WTC11 (cell line): ENCODE measurements at regions not wholly inside any gene's neighbourhood (a gene's known extent, or its start where the extent isn't known, plus 50 kb on each side); places are given as distances from the start of the nearest gene placed in this dataset.

ENCODE experiments used
- ATAC-seq: fragments of 200-7000 bp; cut with Tn5 transposase; 2 replicates; pipeline ENCODE4 v1.10.0; 2021; ENCODE audit warnings: mild to moderate bottlenecking, moderate library complexity
- CTCF ChIA-PET: fragments of 300-600 bp; sonication (Branson Sonifier 250); formaldehyde crosslinking; loops from one replicate; lab custom pipeline; 2021; ENCODE audit warnings: antibody characterized with exemption; lab: Charles Lee
- POLR2A ChIA-PET: fragments of 350-600 bp; sonication (Branson Sonifier 250); formaldehyde crosslinking; loops from one replicate; lab custom pipeline; 2021; ENCODE audit warnings: antibody characterized with exemption; lab: Charles Lee
- DNase-seq: peaks from one replicate; pipeline ENCODE4 v3.0.0; 2021; ENCODE audit warnings: low spot score
- H3K27ac Mint-ChIP-seq: 2 replicates; pipeline ENCODE4 v1.8.0; 2021; ENCODE audit warnings: mixed read lengths
- H3K27me3 Mint-ChIP-seq: 2 replicates; pipeline ENCODE4 v1.8.0; 2021; ENCODE audit warnings: low read depth, mild to moderate bottlenecking, moderate library complexity, mixed read lengths
- H3K36me3 Mint-ChIP-seq: 2 replicates; pipeline ENCODE4 v1.8.0; 2021; ENCODE audit warnings: mixed read lengths
- H3K4me1 Mint-ChIP-seq: 2 replicates; pipeline ENCODE4 v1.8.0; 2022; ENCODE audit warnings: mixed read lengths
- H3K4me3 Mint-ChIP-seq: 2 replicates; pipeline ENCODE4 v1.8.0; 2021; ENCODE audit warnings: mild to moderate bottlenecking, moderate library complexity, mixed read lengths
- H3K9me3 Mint-ChIP-seq: 2 replicates; pipeline ENCODE4 v1.8.0; 2021; ENCODE audit warnings: mixed read lengths
- CBFB ChIP-seq: sonication (generic); formaldehyde crosslinking; IDR thresholded peaks from 2 replicates; pipeline ENCODE4 v1.8.1; 2022; ENCODE audit warnings: mild to moderate bottlenecking, low read depth, missing genetic modification reagents
- CREM ChIP-seq: sonication (generic); formaldehyde crosslinking; IDR thresholded peaks from 2 replicates; pipeline ENCODE4 v1.8.1; 2022; ENCODE audit warnings: mild to moderate bottlenecking, missing genetic modification reagents, moderate library complexity
- EMX1 ChIP-seq: fragments of 250-450 bp; sonication (Bioruptor Pico); IDR thresholded peaks from 2 replicates; pipeline ENCODE4 v1.8.0; 2021; ENCODE audit warnings: mild to moderate bottlenecking
- HMGA2 ChIP-seq: fragments of 250-450 bp; sonication (Bioruptor Pico); IDR thresholded peaks from 2 replicates; pipeline ENCODE4 v1.4.0; 2021; ENCODE audit warnings: mild to moderate bottlenecking, moderate library complexity
- IRF2 ChIP-seq: sonication (generic); formaldehyde crosslinking; IDR thresholded peaks from 2 replicates; pipeline ENCODE4 v1.8.0; 2022; ENCODE audit warnings: low read depth, missing genetic modification reagents, borderline replicate concordance
- JAZF1 ChIP-seq: fragments of 250-450 bp; sonication (Bioruptor Pico); IDR thresholded peaks from 2 replicates; pipeline ENCODE4 v1.9.0; 2021; ENCODE audit warnings: moderate library complexity, mild to moderate bottlenecking, inconsistent platforms
- JUN ChIP-seq: sonication (generic); formaldehyde crosslinking; IDR thresholded peaks from 2 replicates; pipeline ENCODE4 v1.8.0; 2023; ENCODE audit warnings: mild to moderate bottlenecking, missing genetic modification reagents
- NFE2L1 ChIP-seq: sonication (generic); formaldehyde crosslinking; IDR thresholded peaks from 2 replicates; pipeline ENCODE4 v1.8.1; 2023; ENCODE audit warnings: missing genetic modification reagents
- NR1H2 ChIP-seq: sonication (generic); formaldehyde crosslinking; IDR thresholded peaks from 2 replicates; pipeline ENCODE4 v1.9.0; 2021; ENCODE audit warnings: mild to moderate bottlenecking, moderate library complexity, missing genetic modification reagents
- RELA ChIP-seq: sonication (generic); formaldehyde crosslinking; IDR thresholded peaks from 2 replicates; pipeline ENCODE4 v1.8.1; 2022; ENCODE audit warnings: missing genetic modification reagents, mild to moderate bottlenecking, borderline replicate concordance
- SOX15 ChIP-seq: fragments of 250-450 bp; sonication (Bioruptor Pico); IDR thresholded peaks from 2 replicates; pipeline ENCODE4 v1.9.0; 2021; ENCODE audit warnings: mild to moderate bottlenecking
- TP53 ChIP-seq: sonication (generic); formaldehyde crosslinking; IDR thresholded peaks from 2 replicates; pipeline ENCODE4 v1.8.1; 2023; ENCODE audit warnings: mild to moderate bottlenecking, missing genetic modification reagents
- ZNF138 ChIP-seq: sonication (generic); formaldehyde crosslinking; conservative IDR thresholded peaks from 2 replicates; pipeline ENCODE4 v1.8.1; 2022; ENCODE audit warnings: mild to moderate bottlenecking, moderate library complexity, missing genetic modification reagents
- ZNF219 ChIP-seq: sonication (generic); formaldehyde crosslinking; IDR thresholded peaks from 2 replicates; pipeline ENCODE4 v1.8.0; 2023; ENCODE audit warnings: missing genetic modification reagents, mild to moderate bottlenecking, borderline replicate concordance
- ZNF317 ChIP-seq: sonication (generic); formaldehyde crosslinking; IDR thresholded peaks from 2 replicates; pipeline ENCODE4 v1.8.1; 2023; ENCODE audit warnings: low read depth, mild to moderate bottlenecking, moderate library complexity, missing genetic modification reagents, borderline replicate concordance
- ZNF416 ChIP-seq: fragments of 250-450 bp; sonication (Bioruptor Pico); IDR thresholded peaks from 2 replicates; pipeline ENCODE4 v1.9.0; 2021; ENCODE audit warnings: mild to moderate bottlenecking, inconsistent platforms
- ZNF423 ChIP-seq: fragments of 250-450 bp; sonication (Bioruptor Pico); IDR thresholded peaks from 2 replicates; pipeline ENCODE4 v2.1.2; 2022; ENCODE audit warnings: mild to moderate bottlenecking, moderate library complexity
- TF ChIP-seq, protein P1 (sequence below): sonication (generic); formaldehyde crosslinking; IDR thresholded peaks from 2 replicates; pipeline ENCODE4 v1.8.1; 2023; ENCODE audit warnings: mild to moderate bottlenecking, moderate library complexity, missing genetic modification reagents
- TF ChIP-seq, protein P2 (sequence below): sonication (generic); formaldehyde crosslinking; IDR thresholded peaks from 2 replicates; pipeline ENCODE4 v1.8.1; 2023; ENCODE audit warnings: mild to moderate bottlenecking, missing genetic modification reagents, borderline replicate concordance
- TF ChIP-seq, protein P3 (sequence below): sonication (generic); formaldehyde crosslinking; IDR thresholded peaks from 2 replicates; pipeline ENCODE4 v1.8.0; 2022; ENCODE audit warnings: mild to moderate bottlenecking, missing genetic modification reagents
- TF ChIP-seq, protein P4 (sequence below): fragments of 250-450 bp; sonication (Bioruptor Pico); IDR thresholded peaks from 2 replicates; pipeline ENCODE4 v2.1.2; 2022; ENCODE audit warnings: mild to moderate bottlenecking, moderate library complexity
- TF ChIP-seq, protein P5 (sequence below): sonication (generic); formaldehyde crosslinking; IDR thresholded peaks from 2 replicates; pipeline ENCODE4 v1.8.1; 2023; ENCODE audit warnings: mild to moderate bottlenecking, missing genetic modification reagents, moderate library complexity
- TF ChIP-seq, protein P6 (sequence below): fragments of 250-450 bp; sonication (Bioruptor Pico); conservative IDR thresholded peaks from 2 replicates; pipeline ENCODE4 v1.9.0; 2021; ENCODE audit warnings: mild to moderate bottlenecking
- TF ChIP-seq, protein P7 (sequence below): fragments of 250-450 bp; sonication (Bioruptor Pico); IDR thresholded peaks from 2 replicates; pipeline ENCODE4 v1.9.0; 2021; ENCODE audit warnings: mild to moderate bottlenecking
- TF ChIP-seq, protein P8 (sequence below): fragments of 250-450 bp; sonication (Bioruptor Pico); IDR thresholded peaks from 2 replicates; pipeline ENCODE4 v1.8.0; 2021; ENCODE audit warnings: mild to moderate bottlenecking

DNA sequence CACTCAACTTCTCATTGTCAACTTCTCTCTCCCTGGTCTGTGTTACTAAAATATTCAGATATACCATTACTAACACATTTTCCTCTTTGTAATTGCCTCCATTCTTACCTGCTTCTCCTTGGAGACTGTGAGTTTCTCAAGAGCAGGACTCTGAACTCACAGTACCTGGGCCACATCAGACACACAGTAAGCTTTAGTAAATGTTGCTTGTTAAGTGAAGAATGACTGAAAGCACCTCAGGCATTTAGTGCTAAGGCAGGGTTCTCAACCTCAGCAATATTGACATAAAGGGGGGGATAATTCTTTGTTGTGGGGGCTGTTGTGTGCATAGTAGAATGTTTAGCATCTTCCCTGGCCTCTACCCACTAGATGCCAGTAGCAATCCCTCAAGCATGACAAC is 72.0 kb upstream of the RAB11FIP2 start (continued):
- TF ChIP-seq, protein P1, sequence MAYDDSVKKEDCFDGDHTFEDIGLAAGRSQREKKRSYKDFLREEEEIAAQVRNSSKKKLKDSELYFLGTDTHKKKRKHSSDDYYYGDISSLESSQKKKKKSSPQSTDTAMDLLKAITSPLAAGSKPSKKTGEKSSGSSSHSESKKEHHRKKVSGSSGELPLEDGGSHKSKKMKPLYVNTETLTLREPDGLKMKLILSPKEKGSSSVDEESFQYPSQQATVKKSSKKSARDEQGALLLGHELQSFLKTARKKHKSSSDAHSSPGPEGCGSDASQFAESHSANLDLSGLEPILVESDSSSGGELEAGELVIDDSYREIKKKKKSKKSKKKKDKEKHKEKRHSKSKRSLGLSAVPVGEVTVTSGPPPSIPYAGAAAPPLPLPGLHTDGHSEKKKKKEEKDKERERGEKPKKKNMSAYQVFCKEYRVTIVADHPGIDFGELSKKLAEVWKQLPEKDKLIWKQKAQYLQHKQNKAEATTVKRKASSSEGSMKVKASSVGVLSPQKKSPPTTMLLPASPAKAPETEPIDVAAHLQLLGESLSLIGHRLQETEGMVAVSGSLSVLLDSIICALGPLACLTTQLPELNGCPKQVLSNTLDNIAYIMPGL (CRISPR knock-in tag) = no peak
- no peak for TF ChIP-seq ZNF423 (CRISPR knock-in tag)
- no peak for TF ChIP-seq IRF2 (CRISPR knock-in tag)
- no peak for TF ChIP-seq CREM (CRISPR knock-in tag)
- no peak for TF ChIP-seq NFE2L1 (CRISPR knock-in tag)
- TF ChIP-seq, protein P2, sequence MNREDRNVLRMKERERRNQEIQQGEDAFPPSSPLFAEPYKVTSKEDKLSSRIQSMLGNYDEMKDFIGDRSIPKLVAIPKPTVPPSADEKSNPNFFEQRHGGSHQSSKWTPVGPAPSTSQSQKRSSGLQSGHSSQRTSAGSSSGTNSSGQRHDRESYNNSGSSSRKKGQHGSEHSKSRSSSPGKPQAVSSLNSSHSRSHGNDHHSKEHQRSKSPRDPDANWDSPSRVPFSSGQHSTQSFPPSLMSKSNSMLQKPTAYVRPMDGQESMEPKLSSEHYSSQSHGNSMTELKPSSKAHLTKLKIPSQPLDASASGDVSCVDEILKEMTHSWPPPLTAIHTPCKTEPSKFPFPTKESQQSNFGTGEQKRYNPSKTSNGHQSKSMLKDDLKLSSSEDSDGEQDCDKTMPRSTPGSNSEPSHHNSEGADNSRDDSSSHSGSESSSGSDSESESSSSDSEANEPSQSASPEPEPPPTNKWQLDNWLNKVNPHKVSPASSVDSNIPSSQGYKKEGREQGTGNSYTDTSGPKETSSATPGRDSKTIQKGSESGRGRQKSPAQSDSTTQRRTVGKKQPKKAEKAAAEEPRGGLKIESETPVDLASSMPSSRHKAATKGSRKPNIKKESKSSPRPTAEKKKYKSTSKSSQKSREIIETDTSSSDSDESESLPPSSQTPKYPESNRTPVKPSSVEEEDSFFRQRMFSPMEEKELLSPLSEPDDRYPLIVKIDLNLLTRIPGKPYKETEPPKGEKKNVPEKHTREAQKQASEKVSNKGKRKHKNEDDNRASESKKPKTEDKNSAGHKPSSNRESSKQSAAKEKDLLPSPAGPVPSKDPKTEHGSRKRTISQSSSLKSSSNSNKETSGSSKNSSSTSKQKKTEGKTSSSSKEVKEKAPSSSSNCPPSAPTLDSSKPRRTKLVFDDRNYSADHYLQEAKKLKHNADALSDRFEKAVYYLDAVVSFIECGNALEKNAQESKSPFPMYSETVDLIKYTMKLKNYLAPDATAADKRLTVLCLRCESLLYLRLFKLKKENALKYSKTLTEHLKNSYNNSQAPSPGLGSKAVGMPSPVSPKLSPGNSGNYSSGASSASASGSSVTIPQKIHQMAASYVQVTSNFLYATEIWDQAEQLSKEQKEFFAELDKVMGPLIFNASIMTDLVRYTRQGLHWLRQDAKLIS = no peak
- no peak for TF ChIP-seq EMX1 (CRISPR knock-in tag)
- TF ChIP-seq ZNF138 (CRISPR knock-in tag) = no peak
- TF ChIP-seq SOX15 (CRISPR knock-in tag) = no peak
- TF ChIP-seq, protein P3, sequence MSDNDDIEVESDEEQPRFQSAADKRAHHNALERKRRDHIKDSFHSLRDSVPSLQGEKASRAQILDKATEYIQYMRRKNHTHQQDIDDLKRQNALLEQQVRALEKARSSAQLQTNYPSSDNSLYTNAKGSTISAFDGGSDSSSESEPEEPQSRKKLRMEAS (CRISPR knock-in tag) = no peak
- no peak for TF ChIP-seq ZNF219 (CRISPR knock-in tag)
- TF ChIP-seq TP53 = no peak
- TF ChIP-seq ZNF317 (CRISPR knock-in tag) = no peak

DNA sequence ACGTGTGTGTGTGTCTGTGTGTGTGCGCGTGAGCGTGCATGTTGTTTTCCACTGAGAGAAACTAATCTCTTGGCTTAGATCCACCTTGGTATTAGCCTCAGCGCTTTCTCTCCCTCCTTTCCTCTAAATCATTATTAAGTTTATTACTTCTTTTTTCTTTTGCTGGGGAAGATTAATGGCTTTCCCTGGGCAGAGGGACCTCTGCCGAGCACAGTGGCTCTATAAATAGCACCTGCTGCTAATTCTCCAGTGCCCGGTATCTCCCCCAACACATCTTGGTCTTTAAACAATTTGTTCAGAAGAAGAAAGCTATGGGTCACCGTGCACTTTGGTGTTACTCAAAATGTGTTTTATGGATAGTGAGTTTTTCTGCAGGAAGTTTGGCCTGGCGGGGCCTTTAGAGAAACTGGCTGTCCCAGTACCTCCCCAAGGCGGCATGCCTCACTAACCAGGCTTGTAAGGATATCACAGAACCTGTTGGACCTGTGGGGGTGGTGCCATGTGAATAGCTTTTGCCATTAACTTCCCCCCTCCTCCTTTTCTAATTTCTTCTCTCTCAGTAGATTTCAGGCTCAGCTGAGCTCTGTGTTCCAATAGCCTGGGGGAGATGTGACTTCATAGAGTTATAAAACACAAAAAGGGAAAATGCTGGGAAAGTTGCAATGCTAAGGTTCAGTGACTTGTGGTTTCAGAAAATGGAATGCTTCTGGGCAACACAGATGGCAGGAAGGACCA is 70.1 kb upstream of the RAB11FIP2 start:
- no peak overlapping the region for H3K27ac Mint-ChIP-seq
- peaks cover 10% of the 10 kb centered on the region for H3K4me1 Mint-ChIP-seq
- no peaks in the 10 kb centered on the region for H3K27me3 Mint-ChIP-seq
- DNase-seq = no peak
- POLR2A ChIA-PET = no interaction called here
- H3K9me3 Mint-ChIP-seq = no peaks in the 10 kb centered on the region
- CTCF ChIA-PET = no interaction called here
- no peaks in the 10 kb centered on the region for H3K36me3 Mint-ChIP-seq
- no peak overlapping the region for H3K4me3 Mint-ChIP-seq
- no peak for ATAC-seq
- TF ChIP-seq ZNF416 (CRISPR knock-in tag) (no peak), NR1H2 (CRISPR knock-in tag) (no peak), CBFB (CRISPR knock-in tag) (no peak), JUN (no peak), JAZF1 (CRISPR knock-in tag) (no peak), NFE2L1 (CRISPR knock-in tag) (no peak), HMGA2 (CRISPR knock-in tag) (no peak), RELA (CRISPR knock-in tag) (no peak)
- TF ChIP-seq, protein P4, sequence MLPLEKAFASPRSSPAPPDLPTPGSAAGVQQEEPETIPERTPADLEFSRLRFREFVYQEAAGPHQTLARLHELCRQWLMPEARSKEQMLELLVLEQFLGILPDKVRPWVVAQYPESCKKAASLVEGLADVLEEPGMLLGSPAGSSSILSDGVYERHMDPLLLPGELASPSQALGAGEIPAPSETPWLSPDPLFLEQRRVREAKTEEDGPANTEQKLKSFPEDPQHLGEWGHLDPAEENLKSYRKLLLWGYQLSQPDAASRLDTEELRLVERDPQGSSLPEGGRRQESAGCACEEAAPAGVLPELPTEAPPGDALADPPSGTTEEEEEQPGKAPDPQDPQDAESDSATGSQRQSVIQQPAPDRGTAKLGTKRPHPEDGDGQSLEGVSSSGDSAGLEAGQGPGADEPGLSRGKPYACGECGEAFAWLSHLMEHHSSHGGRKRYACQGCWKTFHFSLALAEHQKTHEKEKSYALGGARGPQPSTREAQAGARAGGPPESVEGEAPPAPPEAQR (CRISPR knock-in tag) = no peak
- TF ChIP-seq, protein P5, sequence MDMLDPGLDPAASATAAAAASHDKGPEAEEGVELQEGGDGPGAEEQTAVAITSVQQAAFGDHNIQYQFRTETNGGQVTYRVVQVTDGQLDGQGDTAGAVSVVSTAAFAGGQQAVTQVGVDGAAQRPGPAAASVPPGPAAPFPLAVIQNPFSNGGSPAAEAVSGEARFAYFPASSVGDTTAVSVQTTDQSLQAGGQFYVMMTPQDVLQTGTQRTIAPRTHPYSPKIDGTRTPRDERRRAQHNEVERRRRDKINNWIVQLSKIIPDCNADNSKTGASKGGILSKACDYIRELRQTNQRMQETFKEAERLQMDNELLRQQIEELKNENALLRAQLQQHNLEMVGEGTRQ (CRISPR knock-in tag) = no peak
- TF ChIP-seq, protein P6, sequence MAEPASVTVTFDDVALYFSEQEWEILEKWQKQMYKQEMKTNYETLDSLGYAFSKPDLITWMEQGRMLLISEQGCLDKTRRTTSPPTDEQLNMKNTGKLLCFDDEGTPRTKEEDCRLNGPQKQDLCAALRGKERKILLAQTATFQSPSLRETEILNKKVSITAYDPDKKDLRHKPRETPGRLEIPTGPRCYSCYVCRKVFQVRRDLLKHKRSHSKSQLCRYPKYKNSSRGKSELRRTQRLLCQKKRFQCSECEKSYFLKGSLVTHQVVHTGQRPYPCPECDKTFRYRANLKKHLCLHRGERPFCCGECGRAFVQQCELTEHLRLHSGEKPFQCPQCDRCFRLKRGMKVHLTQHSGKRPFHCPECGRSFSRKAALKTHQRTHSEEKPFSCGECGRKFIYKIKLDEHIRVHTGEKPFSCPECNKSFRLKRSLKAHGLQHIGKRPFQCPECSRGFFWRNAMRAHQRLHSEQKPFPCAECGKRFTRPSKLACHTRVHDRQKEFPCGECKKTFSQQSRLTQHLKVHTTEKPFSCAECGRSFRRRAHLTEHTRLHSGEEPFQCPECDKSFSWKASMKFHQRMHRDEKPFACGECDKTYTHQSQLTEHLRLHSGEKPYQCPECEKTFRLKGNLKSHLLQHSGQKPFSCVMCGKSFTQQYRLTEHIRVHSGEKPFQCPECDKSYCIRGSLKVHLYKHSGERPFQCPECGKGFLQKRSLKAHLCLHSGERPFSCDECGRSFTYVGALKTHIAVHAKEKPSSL (CRISPR knock-in tag) = no peak
- TF ChIP-seq, protein P7, sequence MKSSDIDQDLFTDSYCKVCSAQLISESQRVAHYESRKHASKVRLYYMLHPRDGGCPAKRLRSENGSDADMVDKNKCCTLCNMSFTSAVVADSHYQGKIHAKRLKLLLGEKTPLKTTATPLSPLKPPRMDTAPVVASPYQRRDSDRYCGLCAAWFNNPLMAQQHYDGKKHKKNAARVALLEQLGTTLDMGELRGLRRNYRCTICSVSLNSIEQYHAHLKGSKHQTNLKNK (CRISPR knock-in tag) = no peak
- TF ChIP-seq, protein P3 (CRISPR knock-in tag) = no peak
- TF ChIP-seq, protein P8, sequence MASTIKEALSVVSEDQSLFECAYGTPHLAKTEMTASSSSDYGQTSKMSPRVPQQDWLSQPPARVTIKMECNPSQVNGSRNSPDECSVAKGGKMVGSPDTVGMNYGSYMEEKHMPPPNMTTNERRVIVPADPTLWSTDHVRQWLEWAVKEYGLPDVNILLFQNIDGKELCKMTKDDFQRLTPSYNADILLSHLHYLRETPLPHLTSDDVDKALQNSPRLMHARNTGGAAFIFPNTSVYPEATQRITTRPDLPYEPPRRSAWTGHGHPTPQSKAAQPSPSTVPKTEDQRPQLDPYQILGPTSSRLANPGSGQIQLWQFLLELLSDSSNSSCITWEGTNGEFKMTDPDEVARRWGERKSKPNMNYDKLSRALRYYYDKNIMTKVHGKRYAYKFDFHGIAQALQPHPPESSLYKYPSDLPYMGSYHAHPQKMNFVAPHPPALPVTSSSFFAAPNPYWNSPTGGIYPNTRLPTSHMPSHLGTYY = no peak
